HG03060 (cell line): ENCODE measurements at regions not wholly inside any gene's neighbourhood (a gene's known extent, or its start where the extent isn't known, plus 50 kb on each side); places are given as distances from the start of the nearest gene placed in this dataset.
"Not testable (repeated sequence)": the region's sequence is repeated elsewhere in the genome, so short reads cannot be mapped to it uniquely, and the experiment has no call there.

Experiments used
- ATAC-seq: cut with Tn5 transposase; IDR thresholded peaks from one replicate; pipeline ENCODE4 v1.9.1; 2021; ENCODE audit warnings: low read depth, moderate number of reproducible peaks; ENCODE audit not compliant: unreplicated experiment

GRCh38 chr4:181798536-181798935 is 444.7 kb upstream of the TENM3 start:
- ATAC-seq = no peak

GRCh38 chr4:181799561-181800069 is 443.6 kb upstream of the TENM3 start:
- ATAC-seq = no peak

GRCh38 chr4:181802207-181802606 is 441.0 kb upstream of the TENM3 start:
- no peak for ATAC-seq

GRCh38 chr4:181807771-181808170 is 435.4 kb upstream of the TENM3 start:
- no peak for ATAC-seq

GRCh38 chr4:181810711-181811110 is 432.5 kb upstream of the TENM3 start:
- no peak for ATAC-seq

GRCh38 chr4:181811550-181811949 is 431.7 kb upstream of the TENM3 start:
- ATAC-seq = not testable (repeated sequence)

GRCh38 chr4:181819946-181820345 is 423.3 kb upstream of the TENM3 start:
- ATAC-seq = no peak

- ATAC-seq = no peak
These were observed 422.6 kb upstream of the TENM3 start for GRCh38 chr4:181820553-181820952.

- ATAC-seq = no peak
These were observed 421.9 kb upstream of the TENM3 start for GRCh38 chr4:181821039-181822004.

GRCh38 chr4:181822005-181822375 is 421.2 kb upstream of the TENM3 start:
- no peak for ATAC-seq

- ATAC-seq = no peak
These were observed 420.0 kb upstream of the TENM3 start for GRCh38 chr4:181823183-181823582.

GRCh38 chr4:181823645-181824044 is 419.6 kb upstream of the TENM3 start:
- ATAC-seq = no peak

- no peak for ATAC-seq
These were observed 417.6 kb upstream of the TENM3 start for GRCh38 chr4:181825564-181825963.

GRCh38 chr4:181827246-181827645 is 416.0 kb upstream of the TENM3 start:
- ATAC-seq = no peak

- ATAC-seq = peak; percentile 45
These were observed 412.7 kb upstream of the TENM3 start for GRCh38 chr4:181830404-181831035.

GRCh38 chr4:181834071-181834470 is 409.1 kb upstream of the TENM3 start:
- ATAC-seq = no peak

GRCh38 chr4:181835348-181835747 is 407.9 kb upstream of the TENM3 start:
- ATAC-seq = no peak

GRCh38 chr4:181838253-181838652 is 404.9 kb upstream of the TENM3 start:
- ATAC-seq = no peak

GRCh38 chr4:181843797-181844196 is 399.4 kb upstream of the TENM3 start:
- ATAC-seq = not testable (repeated sequence)

GRCh38 chr4:181845617-181846016 is 397.6 kb upstream of the TENM3 start:
- ATAC-seq = no peak

GRCh38 chr4:181846934-181847333 is 396.3 kb upstream of the TENM3 start:
- ATAC-seq = no peak

GRCh38 chr4:181848357-181848756 is 394.8 kb upstream of the TENM3 start:
- no peak for ATAC-seq
